Central memory CD8-positive, alpha-beta T cell (primary cell): ENCODE measurements at regions not wholly inside any gene's neighbourhood (a gene's known extent, or its start where the extent isn't known, plus 50 kb on each side); places are given as distances from the start of the nearest gene placed in this dataset.

Source experiments
- ATAC-seq: fragments of 150-1000 bp; cut with Tn5 transposase; replicated peaks from 2 replicates; pipeline ENCODE4 v1.10.0; 2022; ENCODE audit warnings: mild to moderate bottlenecking, moderate FRiP score, moderate number of reproducible peaks; ENCODE audit not compliant: poor library complexity, severe bottlenecking; ENCODE audit errors: extremely low read depth
- DNase-seq, 2 donors: peaks; one replicate each; pipeline ENCODE4 v3.0.0; 2021; ENCODE audit warnings: low spot score in 2 of 2
- H3K27ac Mint-ChIP-seq: one replicate; pipeline ENCODE4 v1.8.0; 2022; ENCODE audit warnings: low read depth, mild to moderate bottlenecking, moderate library complexity, mixed read lengths
- H3K27me3 Mint-ChIP-seq: one replicate; pipeline ENCODE4 v1.8.0; 2022; ENCODE audit warnings: mixed read lengths
- H3K36me3 Mint-ChIP-seq: one replicate; pipeline ENCODE4 v1.8.0; 2022; ENCODE audit warnings: mild to moderate bottlenecking, moderate library complexity, mixed read lengths; ENCODE audit not compliant: insufficient read depth
- H3K4me1 Mint-ChIP-seq: one replicate; pipeline ENCODE4 v1.8.0; 2022; ENCODE audit warnings: mixed read lengths
- H3K4me3 Mint-ChIP-seq: one replicate; pipeline ENCODE4 v1.8.0; 2022; ENCODE audit warnings: mild to moderate bottlenecking, moderate library complexity, mixed read lengths
- H3K9me3 Mint-ChIP-seq: one replicate; pipeline ENCODE4 v1.8.0; 2022; ENCODE audit warnings: mixed read lengths

DNA sequence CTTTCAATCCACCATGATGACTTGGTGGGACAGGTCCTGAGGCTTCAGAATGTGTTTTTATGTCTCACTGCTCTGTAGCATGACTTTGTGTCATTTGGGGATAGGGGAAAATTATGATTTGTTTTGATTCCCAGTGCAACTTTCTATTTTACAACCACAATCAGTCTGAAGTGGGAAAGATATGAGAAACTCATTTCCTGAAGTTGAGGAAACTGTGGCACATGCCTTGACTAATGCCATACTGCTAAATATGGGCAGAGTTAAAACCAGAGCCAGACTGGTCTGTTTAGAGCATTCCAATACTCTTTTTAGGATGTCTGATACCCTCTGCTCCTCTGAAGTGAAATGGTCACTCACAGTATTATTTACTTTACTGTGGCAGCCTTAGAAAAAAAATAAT is 307.7 kb downstream of the ADRA2A start:
- ATAC-seq, result no peak
- H3K36me3 Mint-ChIP-seq, result no peaks in the 10 kb centered on the region
- H3K4me3 Mint-ChIP-seq, result no peak overlapping the region

GRCh38 chr10:111390813-111391563 is 314.2 kb downstream of the ADRA2A start:
- H3K27ac Mint-ChIP-seq, result no peak overlapping the region
- no peak for ATAC-seq
- H3K36me3 Mint-ChIP-seq, result no peaks in the 10 kb centered on the region
- H3K4me3 Mint-ChIP-seq, result no peak overlapping the region
- H3K9me3 Mint-ChIP-seq, result no peaks in the 10 kb centered on the region
- H3K27me3 Mint-ChIP-seq, result peaks cover 37% of the 10 kb centered on the region
- H3K4me1 Mint-ChIP-seq, result no peaks in the 10 kb centered on the region
- DNase-seq, result no peak

More for the DNA sequence above, 307.7 kb downstream of the ADRA2A start:
- Mint-ChIP-seq H3K27ac (no peak overlapping the region), H3K9me3 (no peaks in the 10 kb centered on the region), H3K27me3 (peaks cover 37% of the 10 kb centered on the region), H3K4me1 (no peaks in the 10 kb centered on the region)
- no peak for DNase-seq

DNA sequence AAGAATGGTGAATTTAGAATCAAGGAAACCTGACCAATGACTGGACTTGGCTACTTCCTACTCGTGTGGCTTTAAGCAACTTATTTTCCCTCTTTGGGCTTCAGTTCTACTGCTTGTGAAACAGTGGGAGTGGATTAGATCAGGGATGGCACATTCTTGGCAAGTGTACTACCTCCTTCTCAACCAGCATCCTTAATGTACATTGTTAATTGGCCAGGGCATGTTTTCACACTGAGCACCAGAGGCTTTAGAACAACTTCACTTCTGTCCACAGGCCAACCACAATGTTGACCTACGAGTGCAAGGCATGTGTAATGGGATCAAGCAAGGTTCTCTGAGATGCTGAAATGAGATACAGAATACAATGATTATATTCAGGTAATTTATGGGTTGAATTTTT is 315.3 kb downstream of the ADRA2A start:
- no peaks in the 10 kb centered on the region for H3K36me3 Mint-ChIP-seq
- H3K27ac Mint-ChIP-seq, result no peak overlapping the region

DNA sequence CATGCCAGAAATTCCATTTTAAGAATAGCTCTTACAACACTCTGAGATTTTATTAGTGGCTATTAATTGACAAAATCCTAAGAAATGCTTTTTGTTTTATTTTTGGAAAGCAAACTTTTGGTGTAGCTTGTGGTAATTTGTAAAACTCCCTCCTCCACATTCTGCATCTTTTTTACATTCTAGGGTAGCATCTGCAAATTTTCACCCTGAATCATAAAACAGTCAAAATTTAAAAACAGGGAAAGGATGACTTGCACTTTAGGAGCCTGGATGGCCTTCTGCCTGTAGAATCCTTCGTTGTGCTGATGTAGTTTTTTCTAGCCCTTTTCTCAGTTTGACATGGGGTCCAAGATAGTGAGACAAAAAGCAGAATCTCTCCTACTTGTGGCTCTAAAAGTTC is 316.1 kb downstream of the ADRA2A start:
- Mint-ChIP-seq H3K4me1 (no peaks in the 10 kb centered on the region), H3K27ac (no peak overlapping the region), H3K9me3 (no peaks in the 10 kb centered on the region), H3K27me3 (peaks cover 34% of the 10 kb centered on the region), H3K4me3 (no peak overlapping the region), H3K36me3 (no peaks in the 10 kb centered on the region)
- no peak for DNase-seq
- ATAC-seq, result no peak

More for the DNA sequence above, 315.3 kb downstream of the ADRA2A start:
- H3K4me1 Mint-ChIP-seq, result no peaks in the 10 kb centered on the region
- H3K27me3 Mint-ChIP-seq, result peaks cover 34% of the 10 kb centered on the region
- no peak for ATAC-seq
- no peak overlapping the region for H3K4me3 Mint-ChIP-seq
- no peak for DNase-seq
- H3K9me3 Mint-ChIP-seq, result no peaks in the 10 kb centered on the region

DNA sequence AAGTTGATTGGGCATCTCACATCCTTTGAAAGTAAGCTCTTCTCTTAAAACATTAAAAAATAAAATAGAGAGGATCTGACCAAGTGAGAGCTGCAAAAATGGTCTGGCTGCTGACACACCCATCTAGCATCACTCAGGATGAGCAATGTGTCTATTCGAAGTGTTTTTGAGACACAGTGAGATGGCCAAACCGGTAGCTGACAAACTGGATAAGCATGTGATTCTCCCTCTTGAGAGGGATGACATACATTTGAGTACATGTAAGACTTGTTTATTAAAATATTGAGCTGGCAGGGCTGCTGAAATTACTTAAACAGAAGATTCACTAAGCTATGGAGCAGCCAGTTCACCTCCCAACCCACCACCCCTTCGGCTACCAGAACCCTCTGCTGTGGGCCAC is 333.9 kb downstream of the ADRA2A start:
- no peak for DNase-seq
- no peaks in the 10 kb centered on the region for H3K36me3 Mint-ChIP-seq
- H3K27ac Mint-ChIP-seq, result no peak overlapping the region
- H3K4me1 Mint-ChIP-seq, result peaks cover 5% of the 10 kb centered on the region
- no peak for ATAC-seq
- no peak overlapping the region for H3K4me3 Mint-ChIP-seq
- H3K9me3 Mint-ChIP-seq, result peaks cover 5% of the 10 kb centered on the region
- peaks cover 69% of the 10 kb centered on the region for H3K27me3 Mint-ChIP-seq

DNA sequence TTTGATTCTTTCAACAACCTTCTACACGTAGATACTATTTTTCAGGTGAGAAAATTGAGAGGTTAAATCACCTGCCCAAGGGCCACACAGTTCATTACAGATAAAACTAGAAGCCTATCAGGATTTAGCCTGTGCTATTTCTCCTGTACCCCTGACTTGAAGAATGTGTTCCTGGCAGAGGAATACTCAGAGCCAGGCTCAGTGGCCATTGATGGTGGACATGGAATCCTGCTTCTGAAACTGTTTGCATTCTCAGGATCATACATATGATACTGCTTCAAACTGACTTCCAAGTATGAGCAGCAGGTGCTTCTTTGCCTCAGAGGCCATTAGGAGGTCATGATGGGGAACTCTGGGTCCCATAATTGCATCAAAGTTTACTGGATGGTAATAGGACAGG is 348.6 kb downstream of the ADRA2A start:
- DNase-seq (no peak), ATAC-seq (no peak)
- Mint-ChIP-seq H3K4me1 (no peaks in the 10 kb centered on the region), H3K36me3 (no peaks in the 10 kb centered on the region), H3K4me3 (no peak overlapping the region), H3K9me3 (no peaks in the 10 kb centered on the region), H3K27me3 (peaks cover 15% of the 10 kb centered on the region), H3K27ac (no peak overlapping the region)

- no peak for ATAC-seq
- H3K27me3 Mint-ChIP-seq, result no peaks in the 10 kb centered on the region
- DNase-seq, result no peak
- no peak overlapping the region for H3K4me3 Mint-ChIP-seq
- no peaks in the 10 kb centered on the region for H3K9me3 Mint-ChIP-seq
- H3K4me1 Mint-ChIP-seq, result no peaks in the 10 kb centered on the region
- H3K27ac Mint-ChIP-seq, result no peak overlapping the region
- no peaks in the 10 kb centered on the region for H3K36me3 Mint-ChIP-seq
These were observed 352.6 kb downstream of the ADRA2A start for GRCh38 chr10:111429288-111430028.

DNA sequence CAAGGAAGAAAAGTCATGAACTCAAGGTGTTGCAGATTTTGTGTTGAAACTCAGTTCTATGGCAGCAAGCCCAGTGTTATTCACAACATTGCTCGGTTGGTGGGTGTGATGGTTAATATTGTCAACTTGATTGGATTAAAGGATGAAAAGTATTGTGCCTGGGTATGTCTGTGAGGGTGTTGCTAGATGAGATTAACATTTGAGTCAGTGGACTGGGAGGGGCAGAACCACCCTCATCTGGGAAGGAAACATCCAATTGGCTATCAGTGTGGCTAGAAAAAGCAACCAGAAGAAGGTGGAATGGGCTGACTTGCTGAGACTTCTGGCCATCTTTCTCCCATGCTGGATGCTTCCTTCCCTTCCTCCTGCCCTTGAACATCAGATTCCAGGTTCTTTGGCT is 353.2 kb downstream of the ADRA2A start:
- no peak overlapping the region for H3K27ac Mint-ChIP-seq
- H3K36me3 Mint-ChIP-seq, result no peaks in the 10 kb centered on the region
- no peaks in the 10 kb centered on the region for H3K27me3 Mint-ChIP-seq
- no peaks in the 10 kb centered on the region for H3K9me3 Mint-ChIP-seq
- no peaks in the 10 kb centered on the region for H3K4me1 Mint-ChIP-seq
- DNase-seq (no peak), ATAC-seq (no peak)
- no peak overlapping the region for H3K4me3 Mint-ChIP-seq

GRCh38 chr10:111432588-111432987 is 355.8 kb downstream of the ADRA2A start:
- ATAC-seq, result no peak
- H3K36me3 Mint-ChIP-seq, result no peaks in the 10 kb centered on the region
- H3K4me1 Mint-ChIP-seq, result no peaks in the 10 kb centered on the region

DNA sequence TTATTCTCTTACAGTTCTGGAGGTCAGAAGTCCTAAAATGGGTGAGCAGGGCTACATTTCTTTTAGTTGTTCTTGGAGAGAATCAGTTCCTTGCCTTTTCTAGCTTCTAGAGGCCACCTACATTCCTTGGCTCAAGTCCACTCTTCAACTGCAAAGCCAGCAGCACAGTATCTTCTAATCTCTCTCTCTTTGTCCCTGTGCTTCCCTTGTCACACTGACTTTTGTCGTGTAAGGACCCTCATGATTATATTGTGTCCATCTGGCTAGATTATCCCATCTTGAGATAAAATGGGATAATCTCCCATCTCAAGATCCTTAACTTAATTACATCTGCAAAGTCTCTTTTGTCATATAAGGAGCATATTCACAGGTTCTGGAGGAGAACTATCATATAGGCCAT is 359.0 kb downstream of the ADRA2A start:
- no peak for ATAC-seq
- no peak overlapping the region for H3K4me3 Mint-ChIP-seq
- no peaks in the 10 kb centered on the region for H3K36me3 Mint-ChIP-seq
- peaks cover 9% of the 10 kb centered on the region for H3K27me3 Mint-ChIP-seq
- H3K9me3 Mint-ChIP-seq, result no peaks in the 10 kb centered on the region
- H3K27ac Mint-ChIP-seq, result no peak overlapping the region
- no peak for DNase-seq
- H3K4me1 Mint-ChIP-seq, result no peaks in the 10 kb centered on the region

More at GRCh38 chr10:111432588-111432987, 355.8 kb downstream of the ADRA2A start:
- no peaks in the 10 kb centered on the region for H3K9me3 Mint-ChIP-seq
- no peak overlapping the region for H3K4me3 Mint-ChIP-seq
- H3K27me3 Mint-ChIP-seq, result no peaks in the 10 kb centered on the region
- H3K27ac Mint-ChIP-seq, result no peak overlapping the region
- DNase-seq, result no peak

- no peaks in the 10 kb centered on the region for H3K4me1 Mint-ChIP-seq
- H3K36me3 Mint-ChIP-seq, result no peaks in the 10 kb centered on the region
- H3K27ac Mint-ChIP-seq, result no peak overlapping the region
- peaks cover 4% of the 10 kb centered on the region for H3K9me3 Mint-ChIP-seq
- peaks cover 30% of the 10 kb centered on the region for H3K27me3 Mint-ChIP-seq
- DNase-seq (no peak), ATAC-seq (no peak)
- H3K4me3 Mint-ChIP-seq, result no peak overlapping the region
These were observed 362.4 kb downstream of the ADRA2A start for GRCh38 chr10:111439034-111439842.

DNA sequence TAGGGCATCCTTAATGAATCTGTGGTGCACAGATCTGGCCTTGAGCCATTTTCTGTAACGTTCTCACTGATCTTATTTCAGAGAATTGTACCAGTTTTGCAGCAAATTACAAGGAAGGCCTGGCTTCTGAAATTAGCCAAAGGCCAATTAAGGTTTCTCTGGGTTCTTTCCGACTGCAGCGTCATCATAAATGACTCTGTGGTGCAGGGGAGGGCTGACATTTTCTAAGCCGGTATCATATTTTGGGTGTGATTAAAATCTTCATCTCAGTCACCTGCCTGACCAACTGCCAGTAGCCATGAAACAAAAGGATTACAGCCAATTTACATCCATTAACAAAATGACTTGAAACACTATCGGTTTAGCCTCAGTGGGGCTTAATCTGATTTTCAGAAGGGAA is 363.7 kb downstream of the ADRA2A start:
- Mint-ChIP-seq H3K4me3 (no peak overlapping the region), H3K4me1 (no peaks in the 10 kb centered on the region), H3K9me3 (peaks cover 4% of the 10 kb centered on the region), H3K27me3 (peaks cover 30% of the 10 kb centered on the region), H3K36me3 (no peaks in the 10 kb centered on the region), H3K27ac (no peak overlapping the region)
- ATAC-seq (no peak), DNase-seq (no peak)
